ENCODE measurements at regions not wholly inside any gene's neighbourhood (a gene's known extent, or its start where the extent isn't known, plus 50 kb on each side); places are given as distances from the start of the nearest gene placed in this dataset.

DNA sequence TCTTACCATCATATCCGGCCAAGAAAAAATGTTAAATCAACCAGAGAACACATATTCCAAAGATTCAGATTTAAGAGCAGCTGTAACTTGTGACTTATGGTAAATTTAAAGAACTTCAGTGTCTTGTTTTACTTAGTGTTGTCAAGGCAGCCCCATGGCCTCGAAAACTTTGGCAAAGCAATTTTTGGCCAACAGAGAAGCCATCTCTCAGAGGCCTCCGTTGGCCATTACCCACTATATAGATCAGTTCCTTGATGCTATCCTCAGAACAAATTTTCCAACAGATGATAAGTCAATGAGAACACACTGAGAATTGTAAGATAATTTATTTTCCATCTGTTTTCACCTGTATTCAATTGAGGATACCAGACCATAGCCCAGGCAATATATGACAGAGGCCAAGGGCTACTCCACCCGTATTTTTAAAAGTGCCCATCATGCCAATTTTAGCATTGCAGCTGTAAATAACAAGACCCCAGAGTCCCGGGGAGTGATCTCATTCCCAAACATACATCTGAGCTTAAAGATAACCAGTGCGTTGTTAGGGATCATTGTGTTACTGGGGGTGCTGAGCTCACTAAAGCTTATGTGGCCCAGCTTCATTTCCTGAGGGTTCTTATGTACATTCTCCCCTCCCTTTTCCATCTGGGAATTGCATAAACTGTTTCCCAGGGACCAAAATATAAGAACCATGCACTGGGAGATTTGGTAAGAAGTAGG, 50.0 kb upstream of the PDHA1 start:
- dilution Hi-C loops (cut with MboI; ENCODE audit: extremely low pct_ligation_motif_present, low sequenced_read_pairs): no loop called here
- no peaks in the 10 kb centered on the region for H4K20me1 ChIP-seq (replicated peaks; ENCODE audit: control insufficient read depth, extremely low read depth, insufficient read depth, low read length)
- no peak overlapping the region for H2AFZ ChIP-seq (ENCODE audit: low read depth, low read length)
- CTCF ChIA-PET: no interaction called here
- H3K4me2 ChIP-seq (ENCODE audit: insufficient read depth, low read length): no peak overlapping the region
- no TSS peak for BruUV-seq (replicated peaks)
- H3K79me2 ChIP-seq (ENCODE audit: control insufficient read depth, insufficient read depth, low read length): no peaks in the 10 kb centered on the region
- H3K9me1 ChIP-seq (replicated peaks; ENCODE audit: control insufficient read depth, extremely low read depth, insufficient read depth, low read length): no peaks in the 10 kb centered on the region
- no peak for FAIRE-seq
- no peaks in the 10 kb centered on the region for H3K9me3 ChIP-seq (replicated peaks; ENCODE audit: control insufficient read depth, insufficient read depth, low read length)
- intact Hi-C loops (cut with micrococcal nuclease): no loop called here
- H3K27ac ChIP-seq (ENCODE audit: insufficient read depth, low read depth, low read length): no peak overlapping the region
- no peaks in the 10 kb centered on the region for H3K36me3 ChIP-seq (ENCODE audit: control insufficient read depth in 2 of 2, extremely low read depth in 1 of 2, insufficient read depth in 2 of 2, low read length in 2 of 2)
- no peaks in the 10 kb centered on the region for H3K27me3 ChIP-seq (ENCODE audit: control insufficient read depth in 2 of 2, insufficient read depth in 2 of 2, low read length in 2 of 2)
- TF ChIP-seq, protein P1, sequence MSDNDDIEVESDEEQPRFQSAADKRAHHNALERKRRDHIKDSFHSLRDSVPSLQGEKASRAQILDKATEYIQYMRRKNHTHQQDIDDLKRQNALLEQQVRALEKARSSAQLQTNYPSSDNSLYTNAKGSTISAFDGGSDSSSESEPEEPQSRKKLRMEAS (IDR thresholded peaks at IDR 0.05; ENCODE audit: insufficient read depth, insufficient read length): no peak
- TF ChIP-seq JUN (IDR thresholded peaks at IDR 0.05; ENCODE audit: borderline replicate concordance, insufficient read depth, insufficient read length, low read depth) (no peak), POLR2AphosphoS5 (IDR thresholded peaks at IDR 0.05; ENCODE audit: insufficient read depth, low read depth, low read length) (no peak), GATA2 (IDR thresholded peaks at IDR 0.05; ENCODE audit: insufficient read depth, insufficient read length, low read depth, low read length) (no peak), MYC (IDR thresholded peaks at IDR 0.05; ENCODE audit: low read depth, low read length) (no peak), POLR2A (IDR thresholded peaks at IDR 0.05; ENCODE audit: low read depth, low read length) (no peak), FOS (IDR thresholded peaks at IDR 0.05; ENCODE audit: borderline replicate concordance, insufficient read depth, low read length) (no peak), EZH2 (IDR thresholded peaks at IDR 0.05; ENCODE audit: borderline replicate concordance, low read depth, low read length, severe bottlenecking) (no peak)
- TF ChIP-seq, protein P2, sequence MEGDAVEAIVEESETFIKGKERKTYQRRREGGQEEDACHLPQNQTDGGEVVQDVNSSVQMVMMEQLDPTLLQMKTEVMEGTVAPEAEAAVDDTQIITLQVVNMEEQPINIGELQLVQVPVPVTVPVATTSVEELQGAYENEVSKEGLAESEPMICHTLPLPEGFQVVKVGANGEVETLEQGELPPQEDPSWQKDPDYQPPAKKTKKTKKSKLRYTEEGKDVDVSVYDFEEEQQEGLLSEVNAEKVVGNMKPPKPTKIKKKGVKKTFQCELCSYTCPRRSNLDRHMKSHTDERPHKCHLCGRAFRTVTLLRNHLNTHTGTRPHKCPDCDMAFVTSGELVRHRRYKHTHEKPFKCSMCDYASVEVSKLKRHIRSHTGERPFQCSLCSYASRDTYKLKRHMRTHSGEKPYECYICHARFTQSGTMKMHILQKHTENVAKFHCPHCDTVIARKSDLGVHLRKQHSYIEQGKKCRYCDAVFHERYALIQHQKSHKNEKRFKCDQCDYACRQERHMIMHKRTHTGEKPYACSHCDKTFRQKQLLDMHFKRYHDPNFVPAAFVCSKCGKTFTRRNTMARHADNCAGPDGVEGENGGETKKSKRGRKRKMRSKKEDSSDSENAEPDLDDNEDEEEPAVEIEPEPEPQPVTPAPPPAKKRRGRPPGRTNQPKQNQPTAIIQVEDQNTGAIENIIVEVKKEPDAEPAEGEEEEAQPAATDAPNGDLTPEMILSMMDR (IDR thresholded peaks at IDR 0.05; ENCODE audit: extremely low read depth in 1 of 2, insufficient read depth in 1 of 2, low read depth in 1 of 2, low read length in 2 of 2): no peak
- DNase-seq (ENCODE audit: low read depth, low spot score): no peak
- no peak overlapping the region for H3K4me3 ChIP-seq (replicated peaks in 1 of 3; ENCODE audit: insufficient read depth in 1 of 3, low read depth in 1 of 3, low read length in 3 of 3)
- POLR2A ChIA-PET: no interaction called here
- H3K9ac ChIP-seq (replicated peaks; ENCODE audit: extremely low read depth, insufficient read depth, low read length): no peak overlapping the region
- no peaks in the 10 kb centered on the region for H3K4me1 ChIP-seq (ENCODE audit: control insufficient read depth, extremely low read depth, insufficient read depth, low read length)
